Lower lobe of right lung (tissue), 2 donors: ENCODE measurements at regions not wholly inside any gene's neighbourhood (a gene's known extent, or its start where the extent isn't known, plus 50 kb on each side); places are given as distances from the start of the nearest gene placed in this dataset.

Experiments used
- ATAC-seq, 2 donors: fragments of 200-7000 bp; cut with Tn5 transposase; one replicate each; pipeline ENCODE4 v1.9.1; 2020 to 2022; ENCODE audit warnings: mild to moderate bottlenecking in 2 of 2, moderate library complexity in 2 of 2
- DNase-seq: peaks from one replicate; pipeline ENCODE4 v3.0.0-alpha.2; 2020
- H3K27ac ChIP-seq: fragments of 200-600 bp; one replicate; pipeline ENCODE4 v1.8.0; 2022
- H3K27me3 ChIP-seq: fragments of 200-600 bp; one replicate; pipeline ENCODE4 v1.8.0; 2022; ENCODE audit warnings: low read depth
- H3K36me3 ChIP-seq: fragments of 200-600 bp; one replicate; pipeline ENCODE4 v1.8.0; 2022; ENCODE audit warnings: mild to moderate bottlenecking
- H3K4me1 ChIP-seq: fragments of 200-600 bp; one replicate; pipeline ENCODE4 v1.8.0; 2022
- H3K4me3 ChIP-seq: fragments of 200-600 bp; one replicate; pipeline ENCODE4 v1.8.0; 2022; ENCODE audit warnings: mild to moderate bottlenecking
- H3K9me3 ChIP-seq: fragments of 200-600 bp; one replicate; pipeline ENCODE4 v1.8.0; 2022
- intact Hi-C: fragments of 100-400 bp; cut with DNase I; formaldehyde crosslinking; loops from one replicate; pipeline ENCODE4 v1.11.0; 2022
- TF ChIP-seq, protein P1 (sequence below): fragments of 200-600 bp; IDR thresholded peaks from one replicate; pipeline ENCODE4 v1.8.0; 2022; ENCODE audit warnings: antibody characterized with exemption, mild to moderate bottlenecking
- donor health status: DM: no; HTN: yes; CAD: no; lungs with severe emphysema.

DNA sequence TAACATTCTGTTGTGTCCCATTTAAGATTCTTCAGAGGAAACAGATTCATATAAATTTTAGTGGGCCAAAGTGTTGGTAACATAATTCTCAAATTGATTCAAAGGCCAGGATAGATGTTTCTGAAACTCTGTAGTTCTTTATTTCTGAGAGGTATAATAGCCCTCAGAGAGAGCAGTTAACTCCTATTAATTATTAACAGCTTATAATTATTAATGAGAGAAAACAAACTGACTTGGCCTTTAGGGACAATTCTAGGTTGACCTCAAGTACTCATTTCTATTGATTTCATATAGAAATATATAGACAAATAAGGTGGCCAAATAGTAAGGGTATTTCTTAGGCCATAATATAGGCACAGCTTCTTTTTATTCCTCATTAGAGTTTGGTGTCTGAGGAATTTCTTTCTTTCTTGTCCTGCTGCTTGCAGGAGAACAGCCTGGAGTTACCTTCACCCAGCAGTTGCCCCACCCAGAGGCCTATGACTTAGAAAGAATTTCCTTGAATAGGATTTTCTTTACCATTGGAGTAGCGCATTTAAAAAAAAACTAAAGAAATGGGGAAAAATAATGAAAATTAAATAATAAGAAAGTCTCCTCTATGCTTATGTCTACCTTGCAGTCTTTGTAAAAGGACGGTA is 1430.1 kb upstream of the SPRY2 start:
- no peak overlapping the region for H3K27ac ChIP-seq
- no peak overlapping the region for H3K4me3 ChIP-seq
- intact Hi-C loops = no loop called here
- H3K27me3 ChIP-seq = no peaks in the 10 kb centered on the region
- TF ChIP-seq, protein P1, sequence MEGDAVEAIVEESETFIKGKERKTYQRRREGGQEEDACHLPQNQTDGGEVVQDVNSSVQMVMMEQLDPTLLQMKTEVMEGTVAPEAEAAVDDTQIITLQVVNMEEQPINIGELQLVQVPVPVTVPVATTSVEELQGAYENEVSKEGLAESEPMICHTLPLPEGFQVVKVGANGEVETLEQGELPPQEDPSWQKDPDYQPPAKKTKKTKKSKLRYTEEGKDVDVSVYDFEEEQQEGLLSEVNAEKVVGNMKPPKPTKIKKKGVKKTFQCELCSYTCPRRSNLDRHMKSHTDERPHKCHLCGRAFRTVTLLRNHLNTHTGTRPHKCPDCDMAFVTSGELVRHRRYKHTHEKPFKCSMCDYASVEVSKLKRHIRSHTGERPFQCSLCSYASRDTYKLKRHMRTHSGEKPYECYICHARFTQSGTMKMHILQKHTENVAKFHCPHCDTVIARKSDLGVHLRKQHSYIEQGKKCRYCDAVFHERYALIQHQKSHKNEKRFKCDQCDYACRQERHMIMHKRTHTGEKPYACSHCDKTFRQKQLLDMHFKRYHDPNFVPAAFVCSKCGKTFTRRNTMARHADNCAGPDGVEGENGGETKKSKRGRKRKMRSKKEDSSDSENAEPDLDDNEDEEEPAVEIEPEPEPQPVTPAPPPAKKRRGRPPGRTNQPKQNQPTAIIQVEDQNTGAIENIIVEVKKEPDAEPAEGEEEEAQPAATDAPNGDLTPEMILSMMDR = no peak
- ATAC-seq (no peak), DNase-seq (no peak)
- no peaks in the 10 kb centered on the region for H3K36me3 ChIP-seq
- H3K4me1 ChIP-seq = no peaks in the 10 kb centered on the region
- no peaks in the 10 kb centered on the region for H3K9me3 ChIP-seq

DNA sequence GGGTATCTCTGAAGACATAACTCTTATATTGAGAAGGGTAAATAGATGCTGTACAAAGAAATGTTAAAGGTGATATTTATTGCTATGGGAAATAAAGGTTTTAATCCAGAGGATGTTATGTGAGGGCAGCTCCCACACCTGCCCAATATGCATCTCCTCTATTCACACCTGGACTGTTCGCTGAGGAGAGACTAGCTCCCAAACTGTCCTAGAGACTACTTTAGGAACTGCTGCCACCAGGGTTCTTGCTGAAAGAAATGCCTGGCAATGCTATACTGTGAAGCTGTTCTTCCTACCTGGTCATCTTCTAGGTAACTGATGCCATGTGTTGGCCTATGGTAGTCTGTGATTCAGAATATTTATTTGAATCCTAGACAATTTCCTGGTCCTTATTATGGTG is 1421.5 kb upstream of the SPRY2 start:
- no peak for DNase-seq
- no peaks in the 10 kb centered on the region for H3K36me3 ChIP-seq
- no peaks in the 10 kb centered on the region for H3K9me3 ChIP-seq
- H3K4me3 ChIP-seq = no peak overlapping the region
- ATAC-seq = no peak
- H3K4me1 ChIP-seq = no peaks in the 10 kb centered on the region
- H3K27me3 ChIP-seq = no peaks in the 10 kb centered on the region
- no peak overlapping the region for H3K27ac ChIP-seq
- TF ChIP-seq, protein P1 = no peak
- intact Hi-C loops = no loop called here

DNA sequence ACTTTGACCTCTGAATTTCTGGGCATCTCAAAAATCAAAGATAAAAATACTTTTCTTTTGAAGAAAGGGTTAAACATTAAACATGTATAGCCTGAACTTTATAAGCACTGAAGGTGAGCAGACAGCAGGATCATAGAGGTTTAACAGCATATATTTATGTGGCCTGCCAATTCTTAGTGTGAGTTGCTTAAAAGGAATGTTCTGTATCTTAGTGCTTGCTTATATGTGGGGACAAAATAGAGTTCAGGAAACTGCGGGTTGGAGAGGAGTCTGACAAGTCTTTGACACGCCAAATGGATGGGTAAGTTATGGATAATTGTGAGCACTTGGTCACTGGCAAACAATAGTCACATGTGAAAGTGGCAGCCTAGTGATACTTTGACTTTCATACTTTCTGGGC is 1419.4 kb upstream of the SPRY2 start:
- H3K27me3 ChIP-seq = no peaks in the 10 kb centered on the region
- intact Hi-C loops = no loop called here
- H3K27ac ChIP-seq = no peak overlapping the region
- DNase-seq = no peak
- no peak overlapping the region for H3K4me3 ChIP-seq
- no peaks in the 10 kb centered on the region for H3K4me1 ChIP-seq
- no peaks in the 10 kb centered on the region for H3K9me3 ChIP-seq
- no peaks in the 10 kb centered on the region for H3K36me3 ChIP-seq
- no peak for ATAC-seq
- TF ChIP-seq, protein P1 = no peak

DNA sequence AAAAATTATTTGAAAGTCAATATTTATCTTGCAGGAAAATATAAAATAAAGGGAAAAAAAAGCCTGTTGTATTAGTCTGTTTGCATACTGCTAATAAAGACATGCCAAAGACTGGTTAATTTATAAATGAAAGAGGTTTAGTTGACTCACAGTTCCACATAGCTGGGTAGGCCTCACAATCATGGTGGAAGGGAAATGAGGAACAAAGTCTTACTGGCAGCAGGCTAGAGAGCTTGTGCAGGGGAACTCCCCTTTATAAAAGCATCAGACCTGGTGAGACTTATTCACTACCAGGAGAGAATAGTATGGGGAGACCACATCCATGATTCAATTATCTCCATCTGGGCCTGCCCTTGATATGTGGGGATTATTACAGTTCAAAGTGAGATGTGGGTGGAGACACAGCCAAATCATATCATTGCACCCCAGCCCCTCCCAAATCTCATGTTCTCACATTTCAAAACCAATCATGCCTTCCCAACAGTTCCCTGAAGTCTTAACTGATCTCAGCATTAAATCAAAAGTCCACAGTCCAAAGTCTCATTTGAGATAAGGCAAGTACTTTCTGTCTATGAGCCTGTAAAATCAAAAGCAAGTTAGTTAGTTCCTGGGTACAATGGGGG is 1416.5 kb upstream of the SPRY2 start:
- Histone ChIP-seq H3K9me3 (peaks cover 3% of the 10 kb centered on the region), H3K27me3 (no peaks in the 10 kb centered on the region), H3K4me1 (no peaks in the 10 kb centered on the region), H3K4me3 (no peak overlapping the region), H3K27ac (no peak overlapping the region), H3K36me3 (no peaks in the 10 kb centered on the region)
- TF ChIP-seq, protein P1 = no peak
- ATAC-seq = no peak
- intact Hi-C loops = no loop called here
- no peak for DNase-seq

DNA sequence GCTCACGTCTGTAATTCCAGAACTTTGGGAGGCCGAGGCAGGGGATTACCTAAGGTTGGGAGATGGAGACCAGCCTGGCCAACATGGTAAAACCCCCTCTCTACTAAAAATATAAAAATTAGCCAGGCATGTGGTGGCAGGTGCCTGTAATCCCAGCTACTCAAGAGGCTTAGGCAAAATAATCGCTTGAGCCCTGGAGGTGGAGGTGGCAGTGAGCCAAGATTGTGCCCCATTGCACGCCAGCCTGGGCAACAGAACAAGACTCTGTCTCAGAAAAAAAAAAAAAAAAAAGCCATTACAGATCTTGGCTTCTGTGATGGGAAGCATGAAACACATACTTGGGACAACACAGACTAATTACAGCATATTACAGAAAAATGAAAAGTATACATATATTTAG is 1404.5 kb upstream of the SPRY2 start:
- H3K36me3 ChIP-seq = no peaks in the 10 kb centered on the region
- no peaks in the 10 kb centered on the region for H3K27me3 ChIP-seq
- ATAC-seq = no peak
- intact Hi-C loops = no loop called here
- no peak overlapping the region for H3K4me3 ChIP-seq
- H3K27ac ChIP-seq = no peak overlapping the region
- no peaks in the 10 kb centered on the region for H3K4me1 ChIP-seq
- TF ChIP-seq, protein P1 = no peak
- no peak for DNase-seq
- H3K9me3 ChIP-seq = no peaks in the 10 kb centered on the region
